ENCODE measurements at regions not wholly inside any gene's neighbourhood (a gene's known extent, or its start where the extent isn't known, plus 50 kb on each side); places are given as distances from the start of the nearest gene placed in this dataset.

DNA sequence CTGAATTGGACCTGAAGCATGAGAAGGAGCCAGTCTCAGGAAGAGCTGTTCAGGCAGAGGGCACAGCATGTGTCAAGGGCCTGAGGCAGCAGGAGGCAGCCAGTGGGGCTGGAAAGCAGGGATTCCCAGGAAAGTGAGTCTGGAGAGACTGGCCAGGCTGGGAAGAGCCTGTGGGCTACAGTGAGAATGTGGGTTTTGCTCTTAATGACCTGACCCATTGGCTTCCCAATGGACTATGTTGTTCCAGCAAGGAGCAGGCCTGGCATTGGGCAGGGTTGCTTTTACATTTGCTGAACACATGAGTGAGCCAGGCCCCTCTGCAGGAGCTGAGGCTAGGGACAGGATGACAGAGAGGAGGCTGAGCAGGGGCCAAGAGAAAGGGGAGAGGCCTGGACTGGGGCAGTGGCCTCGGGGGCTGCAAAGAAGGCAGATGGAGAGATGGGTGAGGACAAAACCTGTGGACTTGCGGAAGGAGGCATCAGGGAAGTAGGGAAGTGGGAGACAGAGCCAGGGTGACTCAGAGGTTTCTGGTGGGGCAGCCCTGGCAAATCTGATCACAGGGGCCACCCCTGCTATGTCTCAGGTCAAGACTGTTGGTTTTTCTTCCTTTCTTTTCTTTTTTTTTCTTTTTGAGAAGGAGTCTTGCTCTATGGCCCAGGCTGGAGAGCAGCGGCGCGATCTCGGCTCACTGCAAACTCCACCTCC is 65.9 kb upstream of the NEK6 start:
- ATAC-seq (no peak), DNase-seq (no peak)
- peaks cover 0 to 16% (median 1%) of the 10 kb centered on the region in 5 donors for H3K36me3 Mint-ChIP-seq
- H3K4me1 Mint-ChIP-seq, result peaks cover 0 to 4% (median 0%) of the 10 kb centered on the region in 7 donors
- intact Hi-C loops (cut with micrococcal nuclease), result no loop called here
- POLR2A ChIA-PET, result no interaction called here
- CTCF ChIA-PET, result no interaction called here
- H3K27ac Mint-ChIP-seq, result no peak overlapping the region
- Histone ChIP-seq H3K27me3 (ENCODE audit: control insufficient read depth in 2 of 2, insufficient read depth in 2 of 2, low read length in 2 of 2) (no peaks in the 10 kb centered on the region), H3K4me3 (ENCODE audit: low read length) (no peak overlapping the region), H3K9me3 (ENCODE audit: control insufficient read depth in 2 of 3, low read length in 3 of 3) (no peaks in the 10 kb centered on the region), H3K27ac (ENCODE audit: low read depth, low read length) (no peak overlapping the region), H3K4me1 (ENCODE audit: control insufficient read depth in 2 of 2, insufficient read depth in 2 of 2, low read length in 2 of 2) (no peaks in the 10 kb centered on the region), H3K36me3 (ENCODE audit: control insufficient read depth in 2 of 3, insufficient read depth in 3 of 3, low read length in 3 of 3) (no peaks in the 10 kb centered on the region)
- peaks cover 4 to 20% (median 6%) of the 10 kb centered on the region in 5 donors for H3K27me3 Mint-ChIP-seq
- peaks cover 0 to 21% (median 6%) of the 10 kb centered on the region in 11 donors for H3K9me3 Mint-ChIP-seq
- no peak overlapping the region for H3K4me3 Mint-ChIP-seq

DNA sequence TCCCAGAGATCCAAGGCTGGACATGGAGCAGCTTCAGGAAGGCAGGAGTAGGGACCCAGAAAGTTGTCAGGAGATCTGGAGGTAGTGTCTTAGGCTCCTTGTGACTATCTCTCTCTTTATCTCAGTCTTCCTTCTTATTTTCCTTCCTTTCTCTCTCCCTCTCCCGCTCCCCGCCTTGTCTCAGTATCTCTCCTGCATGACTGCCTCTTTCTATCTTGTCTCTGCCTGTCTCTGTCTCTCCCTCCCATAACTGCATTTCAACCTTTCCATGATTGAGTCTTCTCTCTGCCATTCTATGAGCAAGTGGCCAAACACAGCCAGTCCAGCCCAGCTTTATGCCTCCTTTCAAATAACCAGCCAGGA is 61.0 kb upstream of the NEK6 start:
- CTCF ChIA-PET, result no interaction called here
- no peak overlapping the region for H3K27ac ChIP-seq (ENCODE audit: low read depth, low read length)
- H3K27ac Mint-ChIP-seq, result no peak overlapping the region

DNA sequence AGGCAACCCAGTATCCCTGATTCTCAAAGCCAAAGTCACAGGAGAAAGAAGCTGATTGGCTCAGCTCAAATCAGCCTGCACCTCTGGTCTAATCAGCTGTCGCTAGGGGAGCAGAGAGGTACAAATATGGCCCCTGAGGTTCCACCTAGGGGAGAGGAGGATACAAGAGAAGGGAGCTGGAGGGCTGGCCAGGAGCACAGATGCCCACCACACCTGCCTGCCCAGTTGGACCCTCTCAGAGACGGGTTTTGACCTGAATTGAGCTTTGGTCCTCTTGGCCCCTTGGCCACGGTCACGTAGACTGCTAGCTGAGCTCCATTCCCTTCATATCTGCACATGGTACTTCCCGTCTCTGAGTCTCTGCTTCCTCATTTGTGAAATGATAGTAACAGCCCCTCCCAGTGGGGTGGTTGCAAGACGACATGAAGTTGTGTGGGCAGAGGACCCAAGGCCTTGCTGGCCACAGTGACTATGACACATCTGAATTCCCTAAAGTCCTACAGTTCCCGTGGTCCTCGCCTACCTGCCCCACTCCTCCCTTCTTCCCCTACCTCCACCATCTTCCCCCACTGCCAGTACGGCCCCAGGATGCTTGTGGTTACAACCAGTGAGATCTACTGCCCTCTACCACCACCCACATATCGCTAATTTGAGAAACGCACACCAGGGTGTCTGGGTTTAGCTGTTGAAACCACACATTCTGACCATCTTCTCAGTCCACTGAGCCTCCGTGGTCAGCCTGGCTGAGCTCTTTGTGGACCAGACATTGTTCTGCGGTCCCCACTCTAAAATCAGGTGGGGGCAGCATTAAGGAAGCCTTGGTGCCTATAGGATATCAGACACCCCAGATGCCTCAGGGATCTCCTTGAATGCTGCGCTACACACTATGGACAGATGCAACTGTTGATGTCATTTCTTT is 60.3 kb upstream of the NEK6 start:
- POLR2A ChIA-PET, result no interaction called here
- Mint-ChIP-seq H3K27me3 (peaks cover 0 to 10% (median 0%) of the 10 kb centered on the region in 5 donors), H3K36me3 (peaks cover 0 to 23% (median 4%) of the 10 kb centered on the region in 5 donors), H3K27ac (no peak overlapping the region), H3K9me3 (peaks cover 0 to 23% (median 7%) of the 10 kb centered on the region in 11 donors), H3K4me3 (no peak overlapping the region), H3K4me1 (peaks cover 0 to 33% (median 7%) of the 10 kb centered on the region in 7 donors)
- Histone ChIP-seq H3K9me3 (ENCODE audit: control insufficient read depth in 2 of 3, low read length in 3 of 3) (no peaks in the 10 kb centered on the region), H3K27ac (ENCODE audit: low read depth, low read length) (no peak overlapping the region), H3K4me1 (ENCODE audit: control insufficient read depth in 2 of 2, insufficient read depth in 2 of 2, low read length in 2 of 2) (peaks cover 4 to 12% of the 10 kb centered on the region in 2 donors), H3K4me3 (ENCODE audit: low read length) (no peak overlapping the region), H3K27me3 (ENCODE audit: control insufficient read depth in 2 of 2, insufficient read depth in 2 of 2, low read length in 2 of 2) (no peaks in the 10 kb centered on the region), H3K36me3 (ENCODE audit: control insufficient read depth in 2 of 3, insufficient read depth in 3 of 3, low read length in 3 of 3) (no peaks in the 10 kb centered on the region)
- intact Hi-C loops (cut with micrococcal nuclease), result no loop called here
- ATAC-seq, result peak; percentile 93
- CTCF ChIA-PET, result no interaction called here
- DNase-seq, result no peak

More for the DNA sequence above, 61.0 kb upstream of the NEK6 start:
- no peaks in the 10 kb centered on the region for H3K9me3 ChIP-seq (ENCODE audit: control insufficient read depth in 2 of 3, low read length in 3 of 3)
- Mint-ChIP-seq H3K9me3 (peaks cover 0 to 23% (median 7%) of the 10 kb centered on the region in 11 donors), H3K27me3 (peaks cover 0 to 10% (median 0%) of the 10 kb centered on the region in 5 donors), H3K4me1 (peaks cover 0 to 28% (median 4%) of the 10 kb centered on the region in 7 donors), H3K4me3 (no peak overlapping the region), H3K36me3 (peaks cover 0 to 23% (median 4%) of the 10 kb centered on the region in 5 donors)
- intact Hi-C loops (cut with micrococcal nuclease), result no loop called here
- H3K4me1 ChIP-seq (ENCODE audit: control insufficient read depth in 2 of 2, insufficient read depth in 2 of 2, low read length in 2 of 2), result peaks cover 0 to 7% of the 10 kb centered on the region in 2 donors
- POLR2A ChIA-PET, result no interaction called here
- H3K36me3 ChIP-seq (ENCODE audit: control insufficient read depth in 2 of 3, insufficient read depth in 3 of 3, low read length in 3 of 3), result no peaks in the 10 kb centered on the region
- no peak for DNase-seq
- H3K27me3 ChIP-seq (ENCODE audit: control insufficient read depth in 2 of 2, insufficient read depth in 2 of 2, low read length in 2 of 2), result no peaks in the 10 kb centered on the region
- no peak overlapping the region for H3K4me3 ChIP-seq (ENCODE audit: low read length)
- no peak for ATAC-seq

DNA sequence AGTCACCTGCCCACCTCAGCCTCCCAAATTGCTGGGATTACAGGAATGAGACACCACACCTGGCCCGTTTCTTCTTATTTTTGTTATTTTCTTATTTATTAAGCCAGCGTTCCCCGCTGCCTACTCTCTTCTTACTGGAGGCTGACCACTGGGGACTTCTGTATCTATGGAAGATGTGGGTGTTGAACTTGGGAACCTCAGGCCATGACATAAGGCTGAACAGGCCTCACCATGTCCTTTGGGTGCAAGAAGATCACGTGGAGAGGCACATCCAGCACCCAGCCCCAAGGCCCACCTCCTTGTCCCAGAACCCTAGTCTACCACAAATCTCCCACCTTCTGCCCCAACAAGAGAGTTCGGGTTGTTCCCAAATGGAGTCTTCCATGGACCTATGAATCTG is 59.4 kb upstream of the NEK6 start:
- no peak overlapping the region for H3K27ac ChIP-seq (ENCODE audit: low read depth, low read length)
- Mint-ChIP-seq H3K27ac (no peak overlapping the region), H3K4me1 (peaks cover 0 to 40% (median 16%) of the 10 kb centered on the region in 7 donors), H3K4me3 (no peak overlapping the region), H3K36me3 (peaks cover 0 to 24% (median 4%) of the 10 kb centered on the region in 5 donors), H3K27me3 (peaks cover 0 to 6% (median 0%) of the 10 kb centered on the region in 5 donors), H3K9me3 (peaks cover 0 to 23% (median 7%) of the 10 kb centered on the region in 11 donors)
- no peaks in the 10 kb centered on the region for H3K9me3 ChIP-seq (ENCODE audit: control insufficient read depth in 2 of 3, low read length in 3 of 3)
- H3K4me1 ChIP-seq (ENCODE audit: control insufficient read depth in 2 of 2, insufficient read depth in 2 of 2, low read length in 2 of 2), result peaks cover 13 to 21% of the 10 kb centered on the region in 2 donors
- no peaks in the 10 kb centered on the region for H3K36me3 ChIP-seq (ENCODE audit: control insufficient read depth in 2 of 3, insufficient read depth in 3 of 3, low read length in 3 of 3)
- ATAC-seq, result no peak
- CTCF ChIA-PET, result no interaction called here
- H3K27me3 ChIP-seq (ENCODE audit: control insufficient read depth in 2 of 2, insufficient read depth in 2 of 2, low read length in 2 of 2), result no peaks in the 10 kb centered on the region
- H3K4me3 ChIP-seq (ENCODE audit: low read length), result no peak overlapping the region
- no peak for DNase-seq
- POLR2A ChIA-PET, result no interaction called here
- intact Hi-C loops (cut with micrococcal nuclease), result no loop called here

DNA sequence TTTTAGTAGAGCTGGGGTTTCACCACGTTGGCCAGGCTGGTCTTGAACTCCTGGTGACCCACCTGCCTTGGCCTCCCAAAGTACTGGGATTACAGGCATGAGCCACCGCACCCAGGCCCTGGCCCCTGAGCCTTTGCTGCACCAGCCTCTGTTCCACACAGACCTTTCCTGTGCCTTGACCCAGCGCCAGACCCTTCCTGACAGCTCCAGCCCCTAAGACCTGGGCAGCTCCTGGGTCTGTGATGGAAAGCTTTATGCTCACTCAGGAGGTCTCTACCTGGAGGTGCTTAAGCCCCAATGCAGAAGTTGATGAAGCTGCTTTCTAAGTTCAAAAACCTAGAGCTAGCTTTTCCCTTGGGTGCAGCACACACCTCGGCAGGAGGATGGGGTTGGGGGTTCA is 58.8 kb upstream of the NEK6 start:
- no peaks in the 10 kb centered on the region for H3K36me3 ChIP-seq (ENCODE audit: control insufficient read depth in 2 of 3, insufficient read depth in 3 of 3, low read length in 3 of 3)
- Mint-ChIP-seq H3K36me3 (peaks cover 0 to 27% (median 4%) of the 10 kb centered on the region in 5 donors), H3K9me3 (peaks cover 0 to 23% (median 7%) of the 10 kb centered on the region in 11 donors), H3K4me3 (no peak overlapping the region), H3K27ac (no peak overlapping the region), H3K27me3 (peaks cover 0 to under 1% (median 0%) of the 10 kb centered on the region in 5 donors), H3K4me1 (peaks cover 0 to 46% (median 22%) of the 10 kb centered on the region in 7 donors)
- H3K4me3 ChIP-seq (ENCODE audit: low read length), result no peak overlapping the region
- CTCF ChIA-PET, result no interaction called here
- intact Hi-C loops (cut with micrococcal nuclease), result no loop called here
- ATAC-seq (no peak), DNase-seq (no peak)
- no peak overlapping the region for H3K27ac ChIP-seq (ENCODE audit: low read depth, low read length)
- POLR2A ChIA-PET, result no interaction called here
- H3K4me1 ChIP-seq (ENCODE audit: control insufficient read depth in 2 of 2, insufficient read depth in 2 of 2, low read length in 2 of 2), result peaks cover 13 to 23% of the 10 kb centered on the region in 2 donors
- H3K27me3 ChIP-seq (ENCODE audit: control insufficient read depth in 2 of 2, insufficient read depth in 2 of 2, low read length in 2 of 2), result no peaks in the 10 kb centered on the region
- no peaks in the 10 kb centered on the region for H3K9me3 ChIP-seq (ENCODE audit: control insufficient read depth in 2 of 3, low read length in 3 of 3)

DNA sequence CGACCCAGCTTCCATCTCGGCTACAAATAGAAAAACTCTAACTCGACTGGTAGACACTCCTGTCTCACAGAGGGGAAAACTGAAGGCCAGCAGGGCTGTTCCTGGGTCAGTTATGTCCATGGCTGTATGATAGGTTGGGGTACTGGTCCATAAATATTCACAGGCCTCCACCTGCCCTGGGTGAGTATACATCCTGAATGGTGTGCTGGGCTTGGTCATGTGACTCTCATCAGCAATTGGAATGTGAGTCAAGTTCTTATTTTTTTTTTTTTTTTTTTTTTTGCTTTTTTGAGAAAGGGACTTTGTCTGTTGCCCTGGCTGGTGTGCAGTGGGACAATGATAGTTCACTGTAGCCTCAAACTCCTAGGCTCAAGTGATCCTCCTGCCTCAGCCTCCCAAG is 58.3 kb upstream of the NEK6 start:
- no peaks in the 10 kb centered on the region for H3K27me3 ChIP-seq (ENCODE audit: control insufficient read depth in 2 of 2, insufficient read depth in 2 of 2, low read length in 2 of 2)
- ChIA-PET CTCF (no interaction called here), POLR2A (no interaction called here)
- peaks cover 13 to 23% of the 10 kb centered on the region in 2 donors for H3K4me1 ChIP-seq (ENCODE audit: control insufficient read depth in 2 of 2, insufficient read depth in 2 of 2, low read length in 2 of 2)
- intact Hi-C loops (cut with micrococcal nuclease), result no loop called here
- Mint-ChIP-seq H3K36me3 (peaks cover 0 to 29% (median 4%) of the 10 kb centered on the region in 5 donors), H3K4me3 (no peak overlapping the region), H3K4me1 (peaks cover 0 to 48% (median 24%) of the 10 kb centered on the region in 7 donors), H3K27me3 (no peaks in the 10 kb centered on the region), H3K27ac (no peak overlapping the region), H3K9me3 (peaks cover 0 to 23% (median 7%) of the 10 kb centered on the region in 11 donors)
- no peaks in the 10 kb centered on the region for H3K9me3 ChIP-seq (ENCODE audit: control insufficient read depth in 2 of 3, low read length in 3 of 3)
- no peaks in the 10 kb centered on the region for H3K36me3 ChIP-seq (ENCODE audit: control insufficient read depth in 2 of 3, insufficient read depth in 3 of 3, low read length in 3 of 3)
- no peak for ATAC-seq
- DNase-seq, result no peak
- H3K27ac ChIP-seq (ENCODE audit: low read depth, low read length), result no peak overlapping the region
- no peak overlapping the region for H3K4me3 ChIP-seq (ENCODE audit: low read length)
